Stimulated activated naive CD8-positive, alpha-beta T cell treated with anti-CD3 and anti-CD28 coated beads, Interleukin-15, Interleukin-2, amounts not matched to agents 100 U/mL and 50 U/mL, for 24 hours (primary cell): ENCODE measurements at regions not wholly inside any gene's neighbourhood (a gene's known extent, or its start where the extent isn't known, plus 50 kb on each side); places are given as distances from the start of the nearest gene placed in this dataset.

Experiments used
- ATAC-seq: fragments of 150-1000 bp; cut with Tn5 transposase; one replicate; pipeline ENCODE4 v1.10.0; 2021
- DNase-seq: peaks from one replicate; pipeline ENCODE4 v3.0.0; 2021

DNA sequence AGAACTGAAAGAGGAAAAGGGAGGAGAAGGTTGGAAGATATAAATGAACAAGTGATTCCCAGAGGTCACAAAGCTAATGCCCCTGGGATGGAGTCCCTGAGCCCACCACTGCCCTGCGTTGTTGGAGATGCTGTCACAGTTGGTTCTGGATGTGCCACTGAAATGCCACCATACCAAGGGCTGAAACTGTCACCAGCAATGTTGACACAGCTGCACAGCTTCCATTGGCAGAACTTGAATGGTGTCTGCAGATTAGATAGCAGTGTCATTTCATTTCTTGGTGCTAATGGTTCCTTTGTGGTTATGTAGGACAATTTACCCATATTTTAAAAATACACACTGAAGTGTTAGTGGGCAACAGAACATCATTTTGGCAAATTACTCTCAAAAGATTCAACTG, 120.7 kb downstream of the TBXT start:
- ATAC-seq = no peak
- DNase-seq = no peak

- no peak for DNase-seq
- no peak for ATAC-seq
Observed at GRCh38 chr6:166046226-166046625, 121.4 kb downstream of the TBXT start.

- no peak for ATAC-seq
- DNase-seq = no peak
Observed at GRCh38 chr6:166045860-166046200, 121.8 kb downstream of the TBXT start.

GRCh38 chr6:166045173-166045859, 122.3 kb downstream of the TBXT start:
- DNase-seq = no peak
- no peak for ATAC-seq

DNA sequence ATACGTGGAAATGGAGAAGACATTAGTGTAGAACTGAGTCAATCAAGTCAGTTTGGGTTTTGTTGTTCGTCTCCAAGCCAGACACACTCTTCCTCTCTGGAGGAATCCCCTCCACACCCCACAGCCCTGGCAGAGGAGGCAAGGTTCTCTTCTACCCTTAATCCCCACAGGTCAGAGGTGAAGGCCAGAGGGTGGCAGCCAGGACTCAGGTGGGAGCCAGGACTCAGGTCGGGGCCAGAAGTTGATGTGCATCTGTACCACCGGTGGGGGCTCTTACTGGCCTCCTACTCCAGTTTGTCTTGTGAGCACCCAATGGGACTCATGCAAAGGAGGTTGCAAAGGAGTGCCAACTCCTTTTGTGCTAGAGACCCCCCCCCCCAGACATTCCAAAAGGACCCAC, 126.4 kb downstream of the TBXT start:
- ATAC-seq (no peak), DNase-seq (no peak)

- DNase-seq (no peak), ATAC-seq (no peak)
Observed at GRCh38 chr6:166040292-166040691, 127.4 kb downstream of the TBXT start.

DNA sequence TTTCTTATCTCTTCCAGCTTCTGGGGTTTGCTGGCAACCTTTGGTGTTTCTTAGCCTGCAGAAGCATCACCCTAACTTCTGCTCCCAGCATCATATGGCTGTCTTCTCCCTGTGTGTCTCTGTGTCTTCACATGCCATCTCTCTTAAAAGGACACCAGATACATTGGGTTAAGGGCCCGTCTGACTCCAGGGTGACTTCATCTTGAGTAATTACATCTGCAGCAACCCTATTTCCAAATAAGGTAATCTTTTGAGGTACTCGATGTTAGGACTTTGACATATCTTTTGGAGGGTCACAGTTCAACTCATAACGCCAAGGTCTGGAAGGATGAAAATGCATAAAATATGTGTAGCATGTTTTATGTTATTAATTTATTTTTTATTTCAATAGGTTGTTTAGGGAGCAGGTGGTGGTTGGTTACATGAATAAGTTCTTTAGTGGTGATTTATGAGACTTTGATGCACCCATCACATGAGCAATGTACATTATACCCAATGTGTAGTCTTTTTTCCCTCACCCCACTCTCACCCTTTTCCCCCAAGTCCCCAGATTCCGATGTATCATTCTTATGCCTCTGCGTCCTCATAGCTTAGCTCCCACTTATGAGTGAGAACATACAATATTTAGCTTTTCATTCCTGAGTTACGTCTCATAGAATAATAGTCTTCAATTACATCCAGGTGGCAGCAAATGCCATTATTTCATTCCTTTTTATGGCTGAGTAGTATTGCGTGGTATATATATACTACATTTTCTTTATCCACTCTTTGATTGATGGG, 131.1 kb downstream of the TBXT start:
- ATAC-seq = no peak

GRCh38 chr6:166032366-166033200, 135.1 kb downstream of the TBXT start:
- ATAC-seq = no peak
- no peak for DNase-seq

More for the DNA sequence above, 131.1 kb downstream of the TBXT start:
- no peak for DNase-seq

DNA sequence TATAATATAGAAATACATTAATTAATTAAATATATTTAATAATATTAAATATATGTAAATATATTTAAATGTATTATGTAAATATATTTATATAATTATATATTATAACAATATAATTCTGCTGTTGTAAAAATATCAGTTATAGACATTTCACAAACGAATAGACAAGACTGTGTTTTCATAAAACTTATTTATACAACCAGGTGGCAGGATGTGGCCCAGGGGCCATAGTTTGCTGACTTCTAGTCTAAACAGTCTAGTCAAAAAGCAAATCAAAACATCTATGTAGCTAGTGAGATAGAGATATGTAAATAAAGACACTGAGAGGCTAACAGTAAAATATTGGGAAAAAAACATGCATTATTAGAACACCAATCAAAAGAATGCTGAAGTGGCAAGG, 136.4 kb downstream of the TBXT start:
- ATAC-seq = no peak

DNA sequence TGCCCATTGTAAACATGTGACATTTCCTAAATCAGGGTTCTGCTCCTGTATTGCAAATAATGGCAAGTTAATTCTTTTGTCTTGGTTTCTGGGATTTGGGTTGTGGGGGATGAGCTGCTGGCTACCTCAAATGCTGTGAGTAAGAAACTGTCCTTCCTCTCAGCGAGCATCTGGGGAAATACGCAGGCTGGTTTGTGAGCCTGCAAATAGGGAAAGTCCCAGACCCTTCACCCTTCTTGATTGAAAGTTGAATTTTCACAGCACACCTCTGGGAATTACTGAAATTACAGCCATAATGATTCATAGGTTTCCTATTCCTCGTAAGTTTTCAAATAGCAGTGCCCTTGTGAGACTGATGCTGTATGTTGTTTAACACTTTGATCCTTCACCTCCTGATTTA, 138.1 kb downstream of the TBXT start:
- DNase-seq (no peak), ATAC-seq (no peak)

More for the DNA sequence above, 136.4 kb downstream of the TBXT start:
- DNase-seq = no peak

DNA sequence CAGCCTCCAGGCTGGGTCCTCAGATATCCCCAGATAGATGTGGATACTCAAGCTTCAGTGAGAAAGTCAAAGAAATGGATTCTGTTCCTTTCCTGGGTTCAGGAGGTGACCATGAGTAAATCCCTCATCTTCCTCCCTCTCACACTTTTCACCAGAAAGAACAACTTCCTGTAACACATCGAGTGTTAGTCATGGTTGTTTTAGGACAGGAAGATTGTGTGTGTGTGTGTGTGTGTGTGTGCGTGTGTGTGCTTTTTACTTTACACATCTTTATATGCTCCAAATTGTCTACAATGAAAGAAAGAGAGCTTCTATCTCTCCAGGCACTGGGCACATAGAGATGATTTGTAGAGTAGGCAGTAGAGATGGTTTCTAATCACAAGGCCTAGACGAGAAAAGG, 139.9 kb downstream of the TBXT start:
- DNase-seq = no peak
- ATAC-seq = no peak

DNA sequence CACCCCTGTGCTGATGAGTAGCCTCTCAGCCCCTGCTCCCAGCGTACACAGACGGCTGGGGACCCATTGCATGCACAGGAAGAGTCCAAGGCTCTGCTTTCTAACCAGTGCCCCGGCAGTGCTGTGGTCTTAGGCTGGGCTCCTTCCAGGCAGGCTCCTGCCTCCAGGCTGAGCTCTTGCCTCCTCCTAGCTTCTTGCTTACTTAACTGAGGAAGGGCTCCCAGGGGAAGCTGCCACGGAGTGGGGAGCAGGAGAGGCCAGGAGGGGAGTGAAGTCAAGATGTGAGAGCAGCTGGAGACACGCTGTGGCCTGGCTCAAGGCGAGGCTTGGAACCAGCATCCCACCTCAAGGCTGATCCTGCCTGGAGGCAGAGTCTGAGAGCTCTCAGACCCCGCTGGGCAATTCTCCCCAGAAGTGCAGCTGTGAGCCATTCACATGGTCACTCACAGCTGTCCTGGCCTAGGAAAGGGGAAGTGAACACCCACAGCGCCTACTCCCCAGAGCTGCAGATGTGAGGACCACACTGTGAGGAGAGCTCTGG, 141.0 kb downstream of the TBXT start:
- no peak for ATAC-seq
- DNase-seq = no peak

- no peak for ATAC-seq
Observed at GRCh38 chr6:166025149-166025898, 142.3 kb downstream of the TBXT start.

GRCh38 chr6:166024252-166024651, 143.4 kb downstream of the TBXT start:
- ATAC-seq (no peak), DNase-seq (no peak)

More at GRCh38 chr6:166025149-166025898, 142.3 kb downstream of the TBXT start:
- no peak for DNase-seq

GRCh38 chr6:166023273-166023989, 144.2 kb downstream of the TBXT start:
- no peak for ATAC-seq
- no peak for DNase-seq

- ATAC-seq = no peak
Observed at GRCh38 chr6:166021429-166021828, 146.2 kb downstream of the TBXT start.

DNA sequence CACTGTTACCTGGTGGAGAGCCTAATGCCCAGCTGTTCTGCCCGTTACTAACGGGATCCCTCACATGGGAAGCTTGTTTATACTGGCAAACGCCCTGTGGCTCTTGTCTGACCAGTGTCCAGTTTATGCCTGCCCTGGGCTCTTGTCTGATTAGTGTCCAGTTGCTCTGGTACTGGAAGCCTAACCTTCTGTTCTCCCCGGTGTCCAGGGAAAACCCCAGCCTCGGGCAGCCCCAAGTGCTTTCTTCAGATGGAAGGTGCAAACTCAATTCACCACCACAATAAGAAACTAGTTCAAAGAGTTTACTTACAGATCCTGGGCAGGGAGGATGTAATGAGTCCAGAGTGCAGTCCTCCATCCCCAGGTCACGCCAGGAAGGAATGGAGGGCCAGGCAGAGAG, 148.4 kb downstream of the TBXT start:
- no peak for DNase-seq
- ATAC-seq = no peak

More at GRCh38 chr6:166021429-166021828, 146.2 kb downstream of the TBXT start:
- no peak for DNase-seq

DNA sequence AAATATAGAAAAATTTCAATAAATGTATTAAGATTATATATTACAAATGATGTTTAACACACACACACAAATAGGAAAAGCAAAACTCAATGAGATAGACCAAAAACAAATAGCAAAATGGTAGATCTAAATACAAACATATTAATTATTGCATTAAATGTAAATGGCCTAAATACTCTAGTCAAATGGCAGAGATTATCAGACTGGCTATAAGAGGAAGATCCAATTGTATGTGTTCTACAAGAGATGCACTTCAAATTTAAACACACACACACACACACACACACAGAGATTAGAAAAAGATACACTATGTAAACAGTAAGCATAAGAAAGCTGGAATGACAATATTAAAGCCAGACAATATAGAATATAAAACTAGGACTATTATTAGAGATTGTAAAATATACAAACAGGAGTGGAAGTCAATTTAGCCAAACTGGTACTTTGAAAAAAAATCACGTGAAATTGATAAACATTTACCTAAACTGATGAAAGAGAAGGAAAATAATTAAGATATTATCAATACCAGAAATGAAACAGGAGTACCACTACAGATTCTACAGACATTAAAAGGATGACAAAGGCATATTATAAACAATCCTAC, 150.5 kb downstream of the TBXT start:
- ATAC-seq = no peak
- no peak for DNase-seq

GRCh38 chr6:166014966-166015365, 152.7 kb downstream of the TBXT start:
- DNase-seq (no peak), ATAC-seq (no peak)

GRCh38 chr6:166010136-166010960, 157.3 kb downstream of the TBXT start:
- no peak for DNase-seq
- no peak for ATAC-seq
